H1 (cell line): ENCODE measurements at regions not wholly inside any gene's neighbourhood (a gene's known extent, or its start where the extent isn't known, plus 50 kb on each side); places are given as distances from the start of the nearest gene placed in this dataset.

ENCODE experiments used
- CTCF ChIA-PET: fragments of 300-600 bp; sonication (Branson Sonifier 250); formaldehyde crosslinking; loops from one replicate; lab custom pipeline; 2021; ENCODE audit not compliant: partially characterized antibody; lab: Charles Lee
- POLR2A ChIA-PET: fragments of 300-600 bp; sonication (Branson Sonifier 250); formaldehyde crosslinking; loops from one replicate; lab custom pipeline; 2021; ENCODE audit warnings: inconsistent platforms; ENCODE audit not compliant: partially characterized antibody; lab: Charles Lee
- DNase-seq, 2 experiments: peaks; one replicate each; pipeline versions ENCODE4 v3.0.0 to v3.0.0-alpha.2; 2010 to 2022; ENCODE audit warnings: low spot score in 2 of 2, low read depth in 1 of 2, mixed read lengths in 1 of 2
- FAIRE-seq: peaks from 2 replicates; lab custom pipeline; 2011; peaks lifted over from hg19 to GRCh38; lab: Jason Lieb, UNC
- H2AFZ ChIP-seq: 2 replicates; pipeline ENCODE4 v1.8.1; 2012; ENCODE audit warnings: low read length, inconsistent platforms
- H2AK5ac ChIP-seq: 2 replicates; pipeline ENCODE4 v1.6.1; 2013; ENCODE audit warnings: low read depth, low read length
- H2BK120ac ChIP-seq: replicated peaks from 2 replicates; pipeline ENCODE3; 2013; ENCODE audit warnings: low read depth, low read length, inconsistent platforms
- H2BK12ac ChIP-seq: 2 replicates; pipeline ENCODE4 v1.6.1; 2013; ENCODE audit warnings: low read depth, low read length
- H2BK15ac ChIP-seq: 2 replicates; pipeline ENCODE4 v1.6.1; 2013; ENCODE audit warnings: low read length
- H2BK20ac ChIP-seq: 2 replicates; pipeline ENCODE4 v1.6.1; 2013; ENCODE audit warnings: low read length
- H2BK5ac ChIP-seq: 2 replicates; pipeline ENCODE4 v1.6.1; 2013; ENCODE audit warnings: low read depth, low read length
- H3K14ac ChIP-seq: 2 replicates; pipeline ENCODE4 v1.6.1; 2013; ENCODE audit warnings: inconsistent platforms; ENCODE audit not compliant: insufficient read length
- H3K18ac ChIP-seq: 2 replicates; pipeline ENCODE4 v1.6.1; 2013; ENCODE audit warnings: low read length; ENCODE audit errors: extremely low read depth
- H3K23ac ChIP-seq: 2 replicates; pipeline ENCODE4 v1.6.1; 2013; ENCODE audit warnings: inconsistent platforms; ENCODE audit not compliant: insufficient read length
- H3K23me2 ChIP-seq: 2 replicates; pipeline ENCODE4 v1.6.1; 2013; ENCODE audit warnings: low read depth, low read length
- H3K27ac ChIP-seq: 2 replicates; pipeline ENCODE4 v1.6.1; 2011; ENCODE audit warnings: low read depth, low read length, inconsistent platforms
- H3K27me3 ChIP-seq, 4 experiments: replicated peaks in 1 of 4; 1 replicate in 1 of 4; 2 replicates in 3 of 4; pipeline versions ENCODE4 v1.6.1 to v1.8.1; 2011 to 2013; ENCODE audit warnings: low read length in 3 of 4, mild to moderate bottlenecking in 3 of 4, inconsistent platforms in 2 of 4, mixed read lengths in 2 of 4, moderate library complexity in 1 of 4; ENCODE audit not compliant: control insufficient read depth in 3 of 4, insufficient read depth in 3 of 4; ENCODE audit errors: extremely low read depth in 1 of 4
- H3K36me3 ChIP-seq, 4 experiments: 2 replicates each; pipeline versions ENCODE4 v1.6.1 to v1.8.1; 2011 to 2013; ENCODE audit warnings: mild to moderate bottlenecking in 4 of 4, low read length in 3 of 4, moderate library complexity in 2 of 4, control low read depth in 1 of 4, inconsistent platforms in 1 of 4; ENCODE audit not compliant: insufficient read depth in 4 of 4, control insufficient read depth in 2 of 4
- H3K4ac ChIP-seq: replicated peaks from 2 replicates; pipeline ENCODE3; 2013; ENCODE audit warnings: low read length, low read depth, mixed read lengths, inconsistent platforms; ENCODE audit not compliant: insufficient read length
- H3K4me1 ChIP-seq, 4 experiments: replicated peaks in 1 of 4; 1 replicate in 1 of 4; 2 replicates in 3 of 4; pipeline versions ENCODE4 v1.6.1 to v1.8.1; 2011 to 2013; ENCODE audit warnings: low read length in 3 of 4, inconsistent platforms in 2 of 4, mixed read lengths in 1 of 4; ENCODE audit not compliant: insufficient read depth in 4 of 4, control insufficient read depth in 3 of 4
- H3K4me2 ChIP-seq, 2 experiments: 2 replicates each; pipeline versions ENCODE4 v1.6.1 to v1.8.1; 2011 to 2013; ENCODE audit warnings: low read depth in 2 of 2, low read length in 2 of 2, control low read depth in 1 of 2, inconsistent platforms in 1 of 2, mild to moderate bottlenecking in 1 of 2; ENCODE audit not compliant: insufficient read depth in 1 of 2
- H3K4me3 ChIP-seq, 4 experiments: fragments of 200-600, 300-600 bp in 1 of 4; sonication (generic), shearing (Covaris generic), sonication (Bioruptor Twin) in 1 of 4; 2 replicates each; pipeline versions ENCODE4 v1.5.1 to v1.8.1; 2011 to 2016; ENCODE audit warnings: low read length in 4 of 4, low read depth in 3 of 4, control low read depth in 2 of 4, inconsistent platforms in 2 of 4, mild to moderate bottlenecking in 2 of 4, mixed read lengths in 1 of 4, moderate library complexity in 1 of 4; ENCODE audit not compliant: insufficient read depth in 2 of 4; ENCODE audit errors: extremely low read depth in 1 of 4
- H3K56ac ChIP-seq: replicated peaks from 2 replicates; pipeline ENCODE3; 2013; ENCODE audit warnings: low read depth, mild to moderate bottlenecking, mixed read lengths, low read length, inconsistent platforms; ENCODE audit not compliant: insufficient read length
- H3K79me1 ChIP-seq: 2 replicates; pipeline ENCODE4 v1.6.1; 2013; ENCODE audit warnings: low read depth, low read length, control low read depth
- H3K79me2 ChIP-seq, 2 experiments: 2 replicates each; pipeline versions ENCODE4 v1.6.1 to v1.8.1; 2012 to 2013; ENCODE audit warnings: low read length in 2 of 2, mild to moderate bottlenecking in 2 of 2, inconsistent platforms in 1 of 2; ENCODE audit not compliant: insufficient read depth in 2 of 2, control insufficient read depth in 1 of 2
- H3K9ac ChIP-seq, 4 experiments: replicated peaks in 1 of 4; 1 replicate in 1 of 4; 2 replicates in 3 of 4; pipeline versions ENCODE4 v1.6.1 to v1.8.1; 2011 to 2013; ENCODE audit warnings: low read depth in 3 of 4, low read length in 3 of 4, control low read depth in 2 of 4, mild to moderate bottlenecking in 2 of 4, moderate library complexity in 2 of 4, inconsistent platforms in 1 of 4; ENCODE audit errors: extremely low read depth in 1 of 4
- H3K9me3 ChIP-seq, 2 experiments: 2 replicates each; pipeline versions ENCODE4 v1.6.1 to v1.8.1; 2012 to 2013; ENCODE audit warnings: mild to moderate bottlenecking in 2 of 2, moderate library complexity in 2 of 2, control low read depth in 1 of 2, inconsistent platforms in 1 of 2, low read depth in 1 of 2, low read length in 1 of 2, mixed read lengths in 1 of 2; ENCODE audit not compliant: insufficient read depth in 2 of 2
- H4K20me1 ChIP-seq, 2 experiments: replicated peaks in 1 of 2; 2 replicates each; pipeline versions ENCODE3 to v1.8.1; 2011 to 2013; ENCODE audit warnings: inconsistent platforms in 2 of 2, low read length in 2 of 2, mild to moderate bottlenecking in 1 of 2; ENCODE audit not compliant: insufficient read depth in 2 of 2, control insufficient read depth in 1 of 2
- H4K5ac ChIP-seq: 2 replicates; pipeline ENCODE4 v1.6.1; 2013; ENCODE audit warnings: low read length, low read depth, mixed read lengths, inconsistent platforms; ENCODE audit not compliant: insufficient read length
- H4K8ac ChIP-seq: 2 replicates; pipeline ENCODE4 v1.8.0; 2013; ENCODE audit warnings: mild to moderate bottlenecking, moderate library complexity, low read length, inconsistent platforms; ENCODE audit not compliant: insufficient read depth; ENCODE audit errors: extremely low read depth
- H4K91ac ChIP-seq: replicated peaks from 2 replicates; pipeline ENCODE3; 2013; ENCODE audit warnings: low read length, mixed read lengths, inconsistent platforms; ENCODE audit not compliant: insufficient read length
- BACH1 ChIP-seq: IDR thresholded peaks from 2 replicates; pipeline ENCODE4 v1.6.1; 2012; ENCODE audit warnings: low read length, improper control_type of control experiment
- CBX8 ChIP-seq: fragments of 300-800, 300-1000 bp; sonication (generic); IDR thresholded peaks from 2 replicates; pipeline ENCODE4 v1.7.1; 2016; ENCODE audit warnings: low read depth, low read length, borderline replicate concordance
- CTBP2 ChIP-seq: IDR thresholded peaks from 2 replicates; pipeline ENCODE4 v1.7.0; 2011; ENCODE audit warnings: borderline replicate concordance, mild to moderate bottlenecking, moderate library complexity, mixed read lengths, low read length; ENCODE audit not compliant: insufficient read depth, insufficient read length
- HDAC2 ChIP-seq, 2 experiments: fragments of 300-600 bp in 1 of 2; sonication (generic) in 1 of 2; IDR thresholded peaks; 2 replicates each; pipeline ENCODE4 v1.6.1; 2011 to 2012; ENCODE audit warnings: low read depth in 2 of 2, low read length in 2 of 2, mild to moderate bottlenecking in 2 of 2, moderate library complexity in 2 of 2, borderline replicate concordance in 1 of 2, inconsistent platforms in 1 of 2
- JUND ChIP-seq: IDR thresholded peaks from 2 replicates; pipeline ENCODE4 v1.6.1; 2011; ENCODE audit warnings: mild to moderate bottlenecking, improper control_type of control experiment, low read length
- KDM5A ChIP-seq: fragments of 200-600 bp; IDR thresholded peaks from 2 replicates; pipeline ENCODE4 v1.7.1; 2012; ENCODE audit warnings: mild to moderate bottlenecking, low read length, inconsistent platforms, mixed read lengths
- RBBP5 ChIP-seq: IDR thresholded peaks from 2 replicates; pipeline ENCODE4 v1.7.1; 2012; ENCODE audit warnings: low read depth, mild to moderate bottlenecking, inconsistent platforms, low read length, moderate library complexity, borderline replicate concordance
- RNF2 ChIP-seq: fragments of 200-900, 300-1000 bp; sonication (generic); IDR thresholded peaks from 2 replicates; pipeline ENCODE4 v1.7.1; 2016; ENCODE audit warnings: borderline replicate concordance, low read depth, mild to moderate bottlenecking, antibody characterized with exemption, low read length; ENCODE audit not compliant: poor library complexity, severe bottlenecking; ENCODE audit errors: missing control alignments
- RXRA ChIP-seq: IDR thresholded peaks from 2 replicates; pipeline ENCODE4 v1.6.1; 2011; ENCODE audit warnings: low read depth, mild to moderate bottlenecking, low read length, moderate library complexity; ENCODE audit not compliant: insufficient read depth
- SIN3A ChIP-seq, 2 experiments: IDR thresholded peaks in 1 of 2; conservative IDR thresholded peaks in 1 of 2; 2 replicates each; pipeline ENCODE4 v1.6.1; 2011 to 2012; ENCODE audit warnings: low read length in 2 of 2, improper control_type of control experiment in 1 of 2, low read depth in 1 of 2, mild to moderate bottlenecking in 1 of 2
- SUZ12 ChIP-seq: fragments of 200-600 bp; sonication (generic); IDR thresholded peaks from 2 replicates; pipeline ENCODE4 v1.6.1; 2012; ENCODE audit warnings: mild to moderate bottlenecking, inconsistent platforms, low read length, moderate library complexity, mixed read lengths
- WGBS, 2 experiments: shearing (Covaris generic) in 1 of 2; methylation state at CpG; one replicate each; pipeline versions ENCODE4 v1.1.6 to v1.1.7; 2013 to 2015; ENCODE audit warnings: low lambda C conversion rate in 2 of 2, mixed read lengths in 2 of 2, inconsistent platforms in 1 of 2, low coverage in 1 of 2, missing lambda C conversion rate in 1 of 2; ENCODE audit not compliant: insufficient replicate concordance in 2 of 2, insufficient coverage in 1 of 2, insufficient read length in 1 of 2; ENCODE audit errors: extremely low coverage in 1 of 2, missing lambda C conversion rate in 1 of 2; 5-methylcytosine and 5-hydroxymethylcytosine counted together
- TF ChIP-seq, protein P1 (sequence below): IDR thresholded peaks from 2 replicates; pipeline ENCODE4 v1.6.1; 2011; ENCODE audit warnings: low read length, improper control_type of control experiment

DNA sequence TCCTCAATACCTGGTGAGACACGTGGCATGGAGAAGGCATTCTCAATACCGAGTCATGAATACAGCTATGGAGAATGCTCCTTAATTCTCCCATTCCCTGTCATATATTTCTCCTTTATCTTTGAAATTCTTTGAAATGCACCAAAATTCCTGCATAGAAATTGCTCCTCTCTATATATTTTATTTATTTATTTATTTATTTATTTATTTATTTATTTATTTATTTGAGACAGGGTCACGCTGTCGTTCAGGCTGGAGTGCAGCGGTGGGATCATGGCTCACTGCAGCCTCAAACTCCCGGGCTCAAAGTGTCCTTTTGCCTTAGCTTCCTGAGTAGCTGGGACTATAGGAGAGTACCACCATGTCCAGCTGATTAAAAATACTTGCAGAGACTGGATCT lies 190.3 kb upstream of the MAF start:
- Histone ChIP-seq H2BK5ac (no peak overlapping the region), H3K4me2 (no peak overlapping the region), H2BK15ac (no peak overlapping the region), H3K9me3 (no peaks in the 10 kb centered on the region), H3K36me3 (no peaks in the 10 kb centered on the region), H2AFZ (no peak overlapping the region), H3K4me1 (no peaks in the 10 kb centered on the region), H4K5ac (no peak overlapping the region), H3K23ac (no peak overlapping the region), H2BK120ac (no peak overlapping the region), H4K91ac (no peak overlapping the region), H3K23me2 (peaks cover 8% of the 10 kb centered on the region; the same call in 1 of the 2 replicates), H3K4ac (no peak overlapping the region), H3K27ac (no peak overlapping the region), H3K14ac (no peak overlapping the region), H2AK5ac (no peak overlapping the region), H4K8ac (no peak overlapping the region), H3K9ac (no peak overlapping the region), H3K27me3 (no peaks in the 10 kb centered on the region), H2BK20ac (no peak overlapping the region), H3K79me2 (no peaks in the 10 kb centered on the region), H4K20me1 (peaks cover 0 to 5% of the 10 kb centered on the region in 2 experiments), H3K56ac (no peak overlapping the region), H3K18ac (no peak overlapping the region), H3K79me1 (no peaks in the 10 kb centered on the region), H2BK12ac (no peak overlapping the region), H3K4me3 (no peak overlapping the region)
- FAIRE-seq (no peak), DNase-seq (no peak)
- ChIA-PET CTCF (interaction anchor here (0.9 kb wide), 1 partner anchor 18 kb away, joined by 3 read pairs; no protein-coding TSS in a partner anchor), POLR2A (interaction anchor here (0.6 kb wide), 1 partner anchor 68 kb away, joined by 3 read pairs; no protein-coding TSS in a partner anchor)
- WGBS, 2 experiments: 86% methylated on average over 6 of the region's 6 CpGs; no CpG with 5 or more reads in 1 of the 2 experiments
- TF ChIP-seq RNF2 (no peak), BACH1 (no peak), RXRA (no peak), KDM5A (no peak), SIN3A (conservative IDR thresholded peaks at IDR 0.05 in 1 of 2, IDR thresholded peaks at IDR 0.05 in 1 of 2; ENCODE audit: low read depth in 1 of 2, low read length in 2 of 2) (no peak), RBBP5 (no peak), JUND (no peak), SUZ12 (no peak), CBX8 (no peak), CTBP2 (no peak), HDAC2 (IDR thresholded peaks at IDR 0.05; ENCODE audit: borderline replicate concordance in 1 of 2, low read depth in 2 of 2, low read length in 2 of 2) (no peak)
- TF ChIP-seq, protein P1, sequence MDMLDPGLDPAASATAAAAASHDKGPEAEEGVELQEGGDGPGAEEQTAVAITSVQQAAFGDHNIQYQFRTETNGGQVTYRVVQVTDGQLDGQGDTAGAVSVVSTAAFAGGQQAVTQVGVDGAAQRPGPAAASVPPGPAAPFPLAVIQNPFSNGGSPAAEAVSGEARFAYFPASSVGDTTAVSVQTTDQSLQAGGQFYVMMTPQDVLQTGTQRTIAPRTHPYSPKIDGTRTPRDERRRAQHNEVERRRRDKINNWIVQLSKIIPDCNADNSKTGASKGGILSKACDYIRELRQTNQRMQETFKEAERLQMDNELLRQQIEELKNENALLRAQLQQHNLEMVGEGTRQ: no peak
